ENCODE measurements at regions not wholly inside any gene's neighbourhood (a gene's known extent, or its start where the extent isn't known, plus 50 kb on each side); places are given as distances from the start of the nearest gene placed in this dataset.

DNA sequence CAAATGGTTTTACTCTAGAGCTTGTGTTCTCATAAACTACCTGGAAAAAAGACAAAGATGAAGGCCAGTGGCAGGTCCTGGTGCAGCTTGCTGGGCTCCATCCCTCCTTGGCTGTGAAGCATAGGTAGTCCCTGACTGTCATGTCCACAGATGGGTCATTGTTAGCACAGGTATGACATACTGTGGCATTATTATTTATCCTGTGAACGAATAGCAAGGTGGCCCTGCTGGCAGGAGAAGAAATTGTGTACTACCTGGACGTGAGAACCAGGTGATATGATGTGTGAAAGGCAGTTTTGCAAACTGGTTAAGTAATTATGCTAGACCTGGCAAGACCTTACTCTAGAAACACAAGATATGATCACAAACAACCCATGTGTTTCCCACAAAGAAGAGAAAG lies 63.9 kb downstream of the CCDC71L start:
- TF ChIP-seq CTCF (IDR thresholded peaks at IDR 0.05) (no peak), ZFX (IDR thresholded peaks at IDR 0.05; ENCODE audit: borderline replicate concordance) (no peak)

All from 22Rv1 (cell line).